CD4-positive, alpha-beta T cell treated with Interleukin-2 at 100 ng/mL for 4 hours (primary cell): ENCODE measurements at regions not wholly inside any gene's neighbourhood (a gene's known extent, or its start where the extent isn't known, plus 50 kb on each side); places are given as distances from the start of the nearest gene placed in this dataset.
"Not testable (repeated sequence)": the region's sequence is repeated elsewhere in the genome, so short reads cannot be mapped to it uniquely, and the experiment has no call there.

Experiments used
- DNase-seq: peaks from one replicate; pipeline ENCODE4 v3.0.0-alpha.2; 2020; ENCODE audit warnings: low spot score

GRCh38 chr3:181330257-181330656, 340.7 kb upstream of the DNAJC19 start:
- no peak for DNase-seq

GRCh38 chr3:181329024-181329423, 339.5 kb upstream of the DNAJC19 start:
- DNase-seq, result no peak

- DNase-seq, result no peak
Observed at GRCh38 chr3:181328346-181328745, 338.8 kb upstream of the DNAJC19 start.

- DNase-seq, result no peak
Observed at GRCh38 chr3:181327349-181327748, 337.8 kb upstream of the DNAJC19 start.

- peak; percentile 7 for DNase-seq
Observed at GRCh38 chr3:181326637-181327223, 337.2 kb upstream of the DNAJC19 start.

GRCh38 chr3:181324516-181324915, 335.0 kb upstream of the DNAJC19 start:
- not testable (repeated sequence) for DNase-seq

- no peak for DNase-seq
Observed at GRCh38 chr3:181318321-181318720, 328.8 kb upstream of the DNAJC19 start.

- no peak for DNase-seq
Observed at GRCh38 chr3:181317508-181317907, 328.0 kb upstream of the DNAJC19 start.

- DNase-seq, result no peak
Observed at GRCh38 chr3:181316482-181316881, 326.9 kb upstream of the DNAJC19 start.

- no peak for DNase-seq
Observed at GRCh38 chr3:181313335-181313734, 323.8 kb upstream of the DNAJC19 start.

- DNase-seq, result no peak
Observed at GRCh38 chr3:181311186-181311585, 321.6 kb upstream of the DNAJC19 start.

- DNase-seq, result no peak
Observed at GRCh38 chr3:181302960-181303359, 313.4 kb upstream of the DNAJC19 start.

- no peak for DNase-seq
Observed at GRCh38 chr3:181300033-181300432, 310.5 kb upstream of the DNAJC19 start.

GRCh38 chr3:181298421-181298820, 308.9 kb upstream of the DNAJC19 start:
- no peak for DNase-seq

- DNase-seq, result no peak
Observed at GRCh38 chr3:181292984-181293383, 303.4 kb upstream of the DNAJC19 start.

- DNase-seq, result no peak
Observed at GRCh38 chr3:181290941-181291340, 301.4 kb upstream of the DNAJC19 start.

GRCh38 chr3:181289306-181289705, 299.8 kb upstream of the DNAJC19 start:
- no peak for DNase-seq

- DNase-seq, result no peak
Observed at GRCh38 chr3:181288145-181288544, 298.6 kb upstream of the DNAJC19 start.

- no peak for DNase-seq
Observed at GRCh38 chr3:181279239-181279565, 289.7 kb upstream of the DNAJC19 start.

- DNase-seq, result no peak
Observed at GRCh38 chr3:181278468-181279238, 289.1 kb upstream of the DNAJC19 start.

- no peak for DNase-seq
Observed at GRCh38 chr3:181276358-181276896, 286.9 kb upstream of the DNAJC19 start.

GRCh38 chr3:181274025-181274424, 284.5 kb upstream of the DNAJC19 start:
- no peak for DNase-seq

GRCh38 chr3:181267312-181267711, 277.8 kb upstream of the DNAJC19 start:
- DNase-seq, result no peak
